Activated CD8-positive, alpha-beta memory T cell treated with anti-CD3 and anti-CD28 coated beads for 36 hours (primary cell): ENCODE measurements at regions not wholly inside any gene's neighbourhood (a gene's known extent, or its start where the extent isn't known, plus 50 kb on each side); places are given as distances from the start of the nearest gene placed in this dataset.
"Not testable (repeated sequence)": the region's sequence is repeated elsewhere in the genome, so short reads cannot be mapped to it uniquely, and the experiment has no call there.

Experiments used
- CTCF ChIA-PET: fragments of 350-600 bp; sonication (Branson Sonifier 250); formaldehyde crosslinking; loops from one replicate; lab custom pipeline; 2021; ENCODE audit warnings: antibody characterized with exemption; lab: Charles Lee
- POLR2A ChIA-PET: fragments of 350-600 bp; sonication (Branson Sonifier 250); formaldehyde crosslinking; loops from one replicate; lab custom pipeline; 2021; ENCODE audit warnings: antibody characterized with exemption; lab: Charles Lee

DNA sequence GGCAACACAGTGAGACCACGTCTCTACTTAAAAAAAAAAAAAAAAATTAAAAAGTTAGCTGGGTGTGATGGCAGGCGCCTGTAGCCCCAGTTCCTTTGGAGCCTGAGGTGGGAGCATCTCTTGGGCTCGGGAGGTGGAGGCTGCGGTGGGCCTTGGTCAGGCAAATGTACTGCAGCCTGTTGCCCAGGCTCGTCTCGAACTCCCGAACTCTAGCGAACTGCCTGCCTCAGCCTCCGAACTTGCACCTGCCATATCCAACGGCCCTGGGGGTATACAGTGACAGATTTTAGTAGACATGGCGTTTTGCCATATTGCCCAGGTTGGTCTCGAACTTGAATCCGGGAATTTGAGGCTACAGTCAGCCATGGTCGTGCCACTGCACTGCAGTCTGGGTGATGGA, 195.4 kb downstream of the ALG10 start:
- ChIA-PET POLR2A (no interaction called here), CTCF (interaction anchor here (1.0 kb wide), 1 partner anchor 93 kb away, joined by 5 read pairs; no protein-coding TSS in a partner anchor)

GRCh38 chr12:34218193-34219045, 196.1 kb downstream of the ALG10 start:
- CTCF ChIA-PET = interaction anchor here (1.0 kb wide), 1 partner anchor 94 kb away, joined by 5 read pairs; no protein-coding TSS in a partner anchor
- POLR2A ChIA-PET = no interaction called here

GRCh38 chr12:34219046-34219770, 196.9 kb downstream of the ALG10 start:
- ChIA-PET POLR2A (no interaction called here), CTCF (interaction anchor here (1.6 kb wide), 1 partner anchor 96 kb away, joined by 5 read pairs; no protein-coding TSS in a partner anchor)

GRCh38 chr12:34220079-34220478, 197.8 kb downstream of the ALG10 start:
- CTCF ChIA-PET = interaction anchor here (1.6 kb wide), 1 partner anchor 97 kb away, joined by 5 read pairs; no protein-coding TSS in a partner anchor
- POLR2A ChIA-PET = not testable (repeated sequence)

GRCh38 chr12:34223640-34224039, 201.3 kb downstream of the ALG10 start:
- POLR2A ChIA-PET = no interaction called here
- CTCF ChIA-PET = no interaction called here

DNA sequence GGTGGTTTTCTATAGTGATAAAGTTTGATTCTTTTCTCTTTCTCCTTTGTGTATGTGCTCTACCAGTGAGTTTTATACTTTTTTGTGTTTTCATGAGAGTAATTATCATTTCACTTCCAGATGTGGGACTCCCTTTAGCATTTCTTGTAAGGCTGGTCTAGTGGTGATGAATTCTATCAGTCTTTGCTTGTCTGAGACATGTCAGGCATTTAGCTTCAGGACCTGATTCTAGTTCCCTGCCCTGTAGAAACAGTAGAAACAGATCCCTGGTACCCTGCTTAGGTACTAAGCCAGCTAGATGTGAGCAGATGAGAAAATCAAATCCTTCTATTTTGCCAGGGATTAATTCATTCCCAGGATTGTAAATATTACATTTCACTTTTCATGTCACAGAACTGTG, 203.7 kb downstream of the ALG10 start:
- CTCF ChIA-PET, POLR2A ChIA-PET: not testable (repeated sequence)

- POLR2A ChIA-PET, CTCF ChIA-PET: not testable (repeated sequence)
Observed at GRCh38 chr12:34228046-34228445, 205.8 kb downstream of the ALG10 start.

GRCh38 chr12:34229033-34229432, 206.7 kb downstream of the ALG10 start:
- POLR2A ChIA-PET = not testable (repeated sequence)

DNA sequence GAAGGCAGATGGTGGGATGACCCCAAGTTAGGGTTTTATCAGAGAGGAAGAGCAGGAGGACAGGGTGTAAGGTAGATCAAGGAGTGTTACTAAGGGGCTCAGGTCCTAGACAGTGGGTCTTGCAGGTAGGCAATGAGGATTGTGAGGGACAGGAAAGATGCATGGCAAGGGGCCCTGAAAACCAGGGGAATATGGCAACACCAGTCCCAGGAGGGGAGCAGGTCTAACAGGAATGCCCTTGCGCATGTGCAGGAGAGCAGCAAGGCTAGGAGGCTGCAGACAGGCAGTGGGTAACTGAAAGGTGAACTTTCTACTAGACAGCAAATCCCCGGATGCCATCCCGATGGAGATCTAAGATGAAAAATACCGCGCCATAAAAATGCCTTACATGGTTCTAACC, 211.3 kb downstream of the ALG10 start:
- CTCF ChIA-PET = no interaction called here
- POLR2A ChIA-PET = no interaction called here

More at GRCh38 chr12:34229033-34229432, 206.7 kb downstream of the ALG10 start:
- CTCF ChIA-PET = interaction anchor here (1.6 kb wide), 1 partner anchor 46 kb away, joined by 3 read pairs; no protein-coding TSS in a partner anchor

DNA sequence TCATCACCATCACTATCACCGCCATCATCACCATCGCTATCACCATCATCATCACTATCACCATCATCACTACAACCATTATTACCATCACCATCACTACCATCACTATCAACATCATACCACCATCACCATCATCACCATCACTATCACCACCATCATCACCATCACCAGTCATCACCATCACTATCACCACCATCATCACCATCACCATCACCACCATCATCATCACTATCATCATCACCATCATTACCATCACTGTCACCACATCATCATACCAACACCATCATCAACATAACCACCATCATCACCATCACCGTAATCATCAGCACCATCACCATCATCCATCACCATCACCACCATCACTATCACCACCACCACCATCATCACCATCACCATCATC, 213.8 kb downstream of the ALG10 start:
- ChIA-PET CTCF (no interaction called here), POLR2A (no interaction called here)

- POLR2A ChIA-PET = no interaction called here
- CTCF ChIA-PET = no interaction called here
Observed at GRCh38 chr12:34244608-34245007, 222.3 kb downstream of the ALG10 start.

- ChIA-PET CTCF (no interaction called here), POLR2A (no interaction called here)
Observed at GRCh38 chr12:34249271-34249670, 227.0 kb downstream of the ALG10 start.

DNA sequence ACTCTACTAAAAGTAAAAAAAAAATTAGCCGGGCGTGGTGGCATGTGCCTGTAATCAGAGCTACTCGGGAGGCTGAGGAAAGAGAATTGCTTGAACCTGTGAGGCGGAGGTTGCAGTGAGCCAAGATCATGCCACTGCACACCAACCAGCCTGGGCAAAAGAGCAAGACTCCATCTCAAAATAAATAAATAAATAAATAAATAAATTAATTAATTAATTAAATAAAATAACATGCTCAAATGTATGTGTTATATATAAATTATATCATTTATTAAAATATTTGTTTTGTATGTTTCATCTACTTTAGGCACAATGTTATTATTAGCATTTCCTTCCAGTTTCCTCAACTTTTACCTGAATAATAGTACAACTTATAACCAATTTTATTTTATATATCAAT, 229.6 kb downstream of the ALG10 start:
- POLR2A ChIA-PET = not testable (repeated sequence)

DNA sequence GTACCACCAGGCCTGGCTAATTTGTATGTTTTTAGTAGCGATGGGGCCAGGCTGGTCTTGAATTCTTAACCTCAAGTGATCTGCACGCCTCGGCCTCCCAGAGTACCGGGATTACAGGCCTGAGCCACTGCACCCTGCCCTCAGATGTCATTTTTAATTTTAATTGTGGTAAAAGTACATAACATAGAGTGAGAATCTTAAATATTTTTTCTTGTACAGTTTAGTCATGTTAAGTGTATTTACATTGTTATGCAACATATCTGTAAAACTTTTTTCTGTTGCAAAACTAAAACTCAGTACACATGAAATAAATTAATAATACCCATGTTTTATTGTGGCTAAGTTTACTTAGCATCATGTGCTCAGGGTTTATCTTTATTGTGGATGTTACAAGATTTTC, 231.4 kb downstream of the ALG10 start:
- POLR2A ChIA-PET = no interaction called here
- CTCF ChIA-PET = no interaction called here

More for the DNA sequence above, 229.6 kb downstream of the ALG10 start:
- CTCF ChIA-PET = not testable (repeated sequence)

- CTCF ChIA-PET = no interaction called here
Observed at GRCh38 chr12:34257093-34257492, 234.8 kb downstream of the ALG10 start.

GRCh38 chr12:34262140-34262539, 239.8 kb downstream of the ALG10 start:
- POLR2A ChIA-PET, CTCF ChIA-PET: not testable (repeated sequence)

More at GRCh38 chr12:34257093-34257492, 234.8 kb downstream of the ALG10 start:
- POLR2A ChIA-PET = no interaction called here

- POLR2A ChIA-PET = no interaction called here
- CTCF ChIA-PET = no interaction called here
Observed at GRCh38 chr12:34264110-34264509, 241.8 kb downstream of the ALG10 start.

- POLR2A ChIA-PET, CTCF ChIA-PET: not testable (repeated sequence)
Observed at GRCh38 chr12:34273703-34274102, 251.4 kb downstream of the ALG10 start.

- CTCF ChIA-PET = interaction anchor here (0.9 kb wide), 1 partner anchor 45 kb away, joined by 3 read pairs; no protein-coding TSS in a partner anchor
- POLR2A ChIA-PET = no interaction called here
Observed at GRCh38 chr12:34275129-34275528, 252.8 kb downstream of the ALG10 start.

DNA sequence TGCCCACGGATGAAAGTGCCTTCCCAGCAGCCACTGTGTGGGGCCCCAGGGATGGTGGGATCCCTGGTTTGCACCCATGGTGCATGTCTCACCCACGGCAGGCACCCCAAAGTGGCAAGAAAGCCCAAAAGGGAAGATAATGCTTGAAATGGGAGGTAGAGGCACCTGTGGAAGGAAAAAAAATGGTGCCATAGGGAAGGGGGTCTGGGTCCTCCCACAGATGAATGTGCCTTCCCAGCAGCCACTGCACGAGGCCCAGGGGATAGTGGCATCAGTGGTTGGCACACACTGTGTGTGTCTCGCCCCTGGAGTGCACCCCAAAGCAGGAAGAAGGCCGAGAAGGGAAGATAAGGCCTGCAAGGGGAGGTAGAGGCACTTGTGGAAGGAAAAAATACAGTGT, 264.2 kb downstream of the ALG10 start:
- POLR2A ChIA-PET = no interaction called here
- CTCF ChIA-PET = no interaction called here
